ENCODE measurements at regions not wholly inside any gene's neighbourhood (a gene's known extent, or its start where the extent isn't known, plus 50 kb on each side); places are given as distances from the start of the nearest gene placed in this dataset.

DNA sequence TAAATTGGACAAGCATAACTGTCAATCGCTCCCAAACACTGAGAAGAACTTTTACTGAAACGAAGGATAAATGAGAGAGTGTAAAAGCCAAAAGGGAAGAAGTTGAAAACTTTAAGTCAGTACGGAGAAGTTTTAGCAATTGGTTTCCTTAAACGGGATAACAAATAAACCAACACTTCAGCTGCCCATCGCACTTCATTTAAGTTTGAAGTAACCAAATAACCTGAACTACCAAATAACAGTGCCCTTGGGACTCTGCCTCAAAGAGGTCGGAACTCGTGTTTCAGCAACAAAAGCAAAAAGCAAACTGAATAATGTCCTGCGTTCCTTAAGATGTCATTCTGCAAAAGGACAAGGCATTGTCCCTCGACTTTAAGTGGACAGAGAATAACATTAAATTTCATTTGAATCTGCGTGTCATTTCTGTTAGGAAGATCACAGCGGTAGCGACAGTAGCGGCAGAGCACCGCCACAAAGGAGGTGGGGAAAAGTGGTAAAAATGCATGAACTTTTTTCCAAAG is 127.0 kb upstream of the C11orf58 start:
- TF ChIP-seq, protein P1, sequence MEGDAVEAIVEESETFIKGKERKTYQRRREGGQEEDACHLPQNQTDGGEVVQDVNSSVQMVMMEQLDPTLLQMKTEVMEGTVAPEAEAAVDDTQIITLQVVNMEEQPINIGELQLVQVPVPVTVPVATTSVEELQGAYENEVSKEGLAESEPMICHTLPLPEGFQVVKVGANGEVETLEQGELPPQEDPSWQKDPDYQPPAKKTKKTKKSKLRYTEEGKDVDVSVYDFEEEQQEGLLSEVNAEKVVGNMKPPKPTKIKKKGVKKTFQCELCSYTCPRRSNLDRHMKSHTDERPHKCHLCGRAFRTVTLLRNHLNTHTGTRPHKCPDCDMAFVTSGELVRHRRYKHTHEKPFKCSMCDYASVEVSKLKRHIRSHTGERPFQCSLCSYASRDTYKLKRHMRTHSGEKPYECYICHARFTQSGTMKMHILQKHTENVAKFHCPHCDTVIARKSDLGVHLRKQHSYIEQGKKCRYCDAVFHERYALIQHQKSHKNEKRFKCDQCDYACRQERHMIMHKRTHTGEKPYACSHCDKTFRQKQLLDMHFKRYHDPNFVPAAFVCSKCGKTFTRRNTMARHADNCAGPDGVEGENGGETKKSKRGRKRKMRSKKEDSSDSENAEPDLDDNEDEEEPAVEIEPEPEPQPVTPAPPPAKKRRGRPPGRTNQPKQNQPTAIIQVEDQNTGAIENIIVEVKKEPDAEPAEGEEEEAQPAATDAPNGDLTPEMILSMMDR (conservative IDR thresholded peaks at IDR 0.05 in 1 of 2, IDR thresholded peaks at IDR 0.05 in 1 of 2; ENCODE audit: low read depth in 1 of 2, low read length in 2 of 2), result no peak
- TF ChIP-seq EZH2 (IDR thresholded peaks at IDR 0.05; ENCODE audit: low read length, missing control alignments), result no peak

Measured in fibroblast of lung (primary cell).